ENCODE measurements at regions not wholly inside any gene's neighbourhood (a gene's known extent, or its start where the extent isn't known, plus 50 kb on each side); places are given as distances from the start of the nearest gene placed in this dataset.

GRCh38 chr2:34288016-34288415 is 688.9 kb upstream of the FAM98A start:
- TF ChIP-seq POLR2AphosphoS5 (IDR thresholded peaks at IDR 0.05; ENCODE audit: low read depth, low read length) (no peak), SIN3A (IDR thresholded peaks at IDR 0.05; ENCODE audit: borderline replicate concordance, low read depth, low read length) (no peak), GATA2 (CRISPR knock-in tag; IDR thresholded peaks at IDR 0.05) (no peak), CTCF (IDR thresholded peaks at IDR 0.05) (no peak), YY1 (IDR thresholded peaks at IDR 0.05; ENCODE audit: low read depth) (no peak), MXI1 (IDR thresholded peaks at IDR 0.05; ENCODE audit: low read depth, low read length) (no peak), FOXM1 (IDR thresholded peaks at IDR 0.05; ENCODE audit: low read depth) (no peak), NRF1 (IDR thresholded peaks at IDR 0.05; ENCODE audit: low read depth, low read length) (no peak), USF1 (IDR thresholded peaks at IDR 0.05; ENCODE audit: borderline replicate concordance, low read depth) (no peak), RAD21 (IDR thresholded peaks at IDR 0.05; ENCODE audit: low read length) (no peak), NFIC (IDR thresholded peaks at IDR 0.05; ENCODE audit: borderline replicate concordance) (no peak), REST (IDR thresholded peaks at IDR 0.05; ENCODE audit: low read depth, low read length) (no peak)
- TF ChIP-seq, protein P1, sequence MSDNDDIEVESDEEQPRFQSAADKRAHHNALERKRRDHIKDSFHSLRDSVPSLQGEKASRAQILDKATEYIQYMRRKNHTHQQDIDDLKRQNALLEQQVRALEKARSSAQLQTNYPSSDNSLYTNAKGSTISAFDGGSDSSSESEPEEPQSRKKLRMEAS (IDR thresholded peaks at IDR 0.05; ENCODE audit: low read depth): no peak
- TF ChIP-seq, protein P2, sequence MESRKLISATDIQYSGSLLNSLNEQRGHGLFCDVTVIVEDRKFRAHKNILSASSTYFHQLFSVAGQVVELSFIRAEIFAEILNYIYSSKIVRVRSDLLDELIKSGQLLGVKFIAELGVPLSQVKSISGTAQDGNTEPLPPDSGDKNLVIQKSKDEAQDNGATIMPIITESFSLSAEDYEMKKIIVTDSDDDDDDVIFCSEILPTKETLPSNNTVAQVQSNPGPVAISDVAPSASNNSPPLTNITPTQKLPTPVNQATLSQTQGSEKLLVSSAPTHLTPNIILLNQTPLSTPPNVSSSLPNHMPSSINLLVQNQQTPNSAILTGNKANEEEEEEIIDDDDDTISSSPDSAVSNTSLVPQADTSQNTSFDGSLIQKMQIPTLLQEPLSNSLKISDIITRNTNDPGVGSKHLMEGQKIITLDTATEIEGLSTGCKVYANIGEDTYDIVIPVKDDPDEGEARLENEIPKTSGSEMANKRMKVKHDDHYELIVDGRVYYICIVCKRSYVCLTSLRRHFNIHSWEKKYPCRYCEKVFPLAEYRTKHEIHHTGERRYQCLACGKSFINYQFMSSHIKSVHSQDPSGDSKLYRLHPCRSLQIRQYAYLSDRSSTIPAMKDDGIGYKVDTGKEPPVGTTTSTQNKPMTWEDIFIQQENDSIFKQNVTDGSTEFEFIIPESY (IDR thresholded peaks at IDR 0.05; ENCODE audit: borderline replicate concordance, low read depth): no peak

All from SK-N-SH (cell line).